HL-60/S4 treated with retinoic acid at 250 ng/mL for 4 days and 3 days (cell line): ENCODE measurements at regions not wholly inside any gene's neighbourhood (a gene's known extent, or its start where the extent isn't known, plus 50 kb on each side); places are given as distances from the start of the nearest gene placed in this dataset.

ENCODE experiments used
- in situ Hi-C: fragments of 300-500 bp; cut with MboI; formaldehyde crosslinking; loops from 2 replicates; pipeline ENCODE4 v1.7.0; 2022; ENCODE audit warnings: low sequenced_read_pairs

GRCh38 chr7:18081617-18082016, 54.0 kb upstream of the PRPS1L1 start:
- in situ Hi-C loops, result no loop called here

- in situ Hi-C loops, result no loop called here
These were observed 54.5 kb upstream of the PRPS1L1 start for GRCh38 chr7:18082169-18082568.

- in situ Hi-C loops, result no loop called here
These were observed 58.7 kb upstream of the PRPS1L1 start for GRCh38 chr7:18086165-18087025.

DNA sequence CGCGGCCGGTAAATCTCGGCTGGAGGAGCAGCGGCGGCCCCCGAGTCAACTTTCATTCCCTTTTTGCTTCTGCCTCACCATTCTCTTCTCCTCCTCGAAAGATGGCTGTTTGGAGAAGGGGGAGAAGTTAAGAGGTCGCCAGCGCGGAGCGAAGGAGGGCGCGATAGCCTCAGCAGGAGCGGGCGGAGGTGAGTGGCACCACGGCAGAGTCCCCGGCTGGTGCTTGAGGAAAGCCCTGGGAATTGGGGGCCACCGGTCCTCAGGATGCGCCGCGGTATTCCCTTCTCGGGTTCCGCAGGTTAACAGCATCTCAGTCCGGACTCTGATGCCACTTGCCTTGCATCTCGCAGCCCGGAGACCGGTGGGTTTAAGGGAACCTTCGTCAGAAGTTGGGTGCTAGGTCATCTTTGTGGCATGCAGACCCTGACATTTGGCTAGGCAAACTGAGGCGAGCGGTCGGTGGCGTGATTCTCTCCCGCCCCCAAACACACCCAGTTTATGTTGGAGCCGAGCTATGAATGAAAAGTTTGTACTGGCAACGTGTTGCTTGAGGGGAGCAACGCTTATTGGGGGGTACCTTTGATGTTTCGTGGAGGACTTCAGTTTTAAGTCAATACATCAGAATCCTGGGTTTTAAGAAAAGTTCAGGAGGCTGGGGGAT, 59.5 kb upstream of the PRPS1L1 start:
- in situ Hi-C loops, result no loop called here

DNA sequence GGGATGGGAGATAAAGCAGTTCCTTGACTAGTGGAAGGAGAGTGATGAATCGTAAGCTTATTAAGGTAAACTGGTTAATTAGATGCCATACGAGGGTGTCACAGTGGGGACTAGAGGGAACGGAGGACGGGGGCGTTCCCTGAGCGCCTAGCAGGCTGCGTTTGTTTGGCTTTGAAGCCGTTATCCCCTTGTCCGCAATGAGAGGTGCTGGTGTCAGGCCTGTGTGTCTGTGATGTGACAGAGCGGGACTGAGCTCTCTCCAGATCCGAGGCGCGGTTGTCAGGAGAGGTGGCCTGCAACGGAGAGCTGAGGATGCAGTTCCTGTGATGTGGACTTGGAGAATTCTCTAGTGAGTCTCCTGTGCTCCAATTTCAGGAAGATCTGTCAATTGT, 60.0 kb upstream of the PRPS1L1 start:
- in situ Hi-C loops, result no loop called here

DNA sequence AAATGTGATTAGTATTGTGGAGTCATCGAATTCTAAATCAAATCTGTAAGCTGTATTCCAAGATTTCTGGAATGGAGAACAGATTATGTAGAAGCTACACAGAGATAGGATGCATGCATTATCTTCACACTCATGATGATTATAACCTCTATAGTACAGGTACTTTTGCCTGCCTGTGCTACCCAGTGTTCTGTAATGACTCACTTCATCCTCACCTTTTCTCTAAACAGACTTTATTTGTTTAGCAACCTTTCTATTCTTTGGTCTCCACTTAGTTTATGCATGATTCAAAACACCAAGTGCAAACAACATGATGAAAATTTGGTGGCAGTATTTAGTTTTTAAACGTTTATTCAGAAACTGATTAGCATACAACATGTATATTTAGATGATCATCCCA, 68.4 kb upstream of the PRPS1L1 start:
- in situ Hi-C loops, result no loop called here

GRCh38 chr7:18102576-18102975, 74.9 kb upstream of the PRPS1L1 start:
- in situ Hi-C loops, result no loop called here

DNA sequence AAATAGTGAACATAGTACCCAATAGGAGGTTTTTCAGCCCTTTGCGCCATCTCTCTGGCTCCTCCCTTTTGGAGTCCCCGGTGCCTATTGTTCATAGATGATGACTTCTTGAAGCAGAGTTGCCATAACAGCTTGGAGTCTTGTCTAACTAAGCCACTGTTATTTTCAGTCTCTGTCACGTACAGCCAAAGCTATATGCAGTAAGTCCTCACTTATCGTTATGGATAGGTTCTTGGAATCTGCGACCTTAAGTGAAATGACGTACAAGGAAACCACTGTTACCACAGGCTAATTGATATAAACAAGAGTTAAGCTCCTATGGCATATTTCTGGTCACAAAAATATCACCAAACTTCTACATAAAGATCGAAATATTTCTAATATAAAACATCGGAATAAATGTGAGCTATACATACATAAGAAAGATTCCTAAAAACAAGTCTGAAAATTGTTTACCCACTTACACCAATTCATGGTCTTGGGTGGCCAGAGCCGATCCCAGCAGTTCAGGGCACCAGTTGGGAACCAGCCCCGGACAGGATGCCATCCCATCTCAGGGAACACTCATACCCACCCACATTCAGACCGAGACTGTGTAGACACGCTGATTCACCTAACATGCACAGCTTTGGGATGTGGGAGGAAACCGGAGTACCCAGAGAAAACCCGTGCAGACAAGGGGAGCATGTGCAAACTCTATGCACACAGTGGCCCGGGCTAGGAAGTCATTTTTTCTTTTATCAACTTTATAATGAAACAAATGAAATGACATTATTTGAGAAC, 76.0 kb upstream of the PRPS1L1 start:
- in situ Hi-C loops, result no loop called here

- in situ Hi-C loops, result no loop called here
These were observed 82.1 kb upstream of the PRPS1L1 start for GRCh38 chr7:18109762-18110161.

- in situ Hi-C loops, result no loop called here
These were observed 89.0 kb upstream of the PRPS1L1 start for GRCh38 chr7:18116661-18117060.

GRCh38 chr7:18117482-18117881, 89.8 kb upstream of the PRPS1L1 start:
- in situ Hi-C loops, result no loop called here

DNA sequence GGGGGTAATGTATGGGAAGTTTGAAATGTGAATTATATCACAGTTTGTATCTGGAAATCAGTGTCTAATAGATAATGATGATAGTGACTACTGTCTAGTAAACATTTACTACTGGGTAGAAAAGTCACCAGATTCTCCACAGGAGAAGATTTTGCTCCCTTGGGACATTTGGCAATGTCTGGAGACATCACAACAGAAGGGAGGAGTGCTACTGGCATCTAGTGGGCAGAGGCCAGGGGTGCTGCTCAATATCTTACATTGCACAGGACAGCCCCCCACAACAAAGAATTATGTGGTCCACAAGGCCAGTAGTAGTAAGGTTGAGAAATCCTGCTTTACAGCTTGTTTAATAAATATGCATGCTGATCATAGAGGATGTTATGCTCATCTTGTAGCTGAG, 92.3 kb upstream of the PRPS1L1 start:
- in situ Hi-C loops, result no loop called here

DNA sequence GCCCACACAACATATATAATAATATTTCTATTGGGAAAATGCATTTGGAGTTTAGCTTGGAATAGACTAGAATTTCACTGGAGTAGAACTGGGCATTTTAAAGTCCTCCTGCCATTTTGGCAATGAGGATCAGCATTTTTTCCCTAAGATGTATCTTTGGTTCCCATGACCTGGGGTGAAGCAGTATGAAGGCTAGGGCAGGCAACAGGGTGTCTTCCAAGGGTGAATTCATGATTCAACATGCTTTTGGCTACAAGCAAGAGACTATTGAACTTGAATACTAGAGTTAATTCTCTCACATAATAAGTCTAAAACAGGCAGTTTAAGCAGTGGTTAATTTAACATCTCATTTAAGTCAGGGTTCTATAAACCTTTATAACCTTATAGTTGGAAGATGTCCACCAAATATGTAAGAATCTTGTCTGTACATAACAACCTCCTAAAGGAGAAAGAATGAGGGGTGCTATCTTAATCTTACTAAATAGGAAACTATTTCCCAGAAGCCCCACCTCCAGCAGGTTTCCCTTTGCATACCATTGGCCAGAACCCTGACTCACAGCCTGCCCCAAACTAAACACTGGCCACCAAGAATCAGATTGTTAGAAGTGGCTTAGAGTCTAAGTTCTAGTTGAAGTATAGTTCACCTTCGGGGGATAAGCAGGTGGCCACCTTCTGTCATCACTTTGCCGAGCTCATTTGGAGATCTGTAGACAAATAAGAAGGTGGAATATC, 96.0 kb upstream of the PRPS1L1 start:
- in situ Hi-C loops, result no loop called here

GRCh38 chr7:18125476-18125875, 97.8 kb upstream of the PRPS1L1 start:
- in situ Hi-C loops, result no loop called here

DNA sequence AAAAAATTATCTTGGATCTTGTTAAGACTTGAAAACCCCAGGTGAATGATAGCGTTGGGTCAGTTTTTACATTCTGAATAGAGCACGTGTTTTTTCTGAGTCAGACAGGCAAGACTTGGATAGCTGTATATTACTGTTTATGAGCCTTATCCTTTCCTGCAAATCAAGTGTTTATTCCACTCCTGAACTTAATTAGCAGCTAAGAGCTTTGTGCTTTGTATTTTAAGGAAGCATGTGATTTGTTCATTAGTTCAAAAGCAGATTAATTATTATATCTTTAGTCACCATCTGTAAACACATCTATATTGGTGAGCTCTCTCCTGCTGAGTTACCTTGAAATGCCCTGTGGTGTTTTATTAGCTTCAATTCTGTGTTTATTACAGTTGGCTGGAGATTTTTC, 98.6 kb upstream of the PRPS1L1 start:
- in situ Hi-C loops, result no loop called here

- in situ Hi-C loops, result no loop called here
These were observed 101.2 kb upstream of the PRPS1L1 start for GRCh38 chr7:18128846-18129245.

- in situ Hi-C loops, result no loop called here
These were observed 105.2 kb upstream of the PRPS1L1 start for GRCh38 chr7:18132811-18133210.

- in situ Hi-C loops, result no loop called here
These were observed 106.3 kb upstream of the PRPS1L1 start for GRCh38 chr7:18133921-18134320.

GRCh38 chr7:18140943-18141342, 113.3 kb upstream of the PRPS1L1 start:
- in situ Hi-C loops, result no loop called here

DNA sequence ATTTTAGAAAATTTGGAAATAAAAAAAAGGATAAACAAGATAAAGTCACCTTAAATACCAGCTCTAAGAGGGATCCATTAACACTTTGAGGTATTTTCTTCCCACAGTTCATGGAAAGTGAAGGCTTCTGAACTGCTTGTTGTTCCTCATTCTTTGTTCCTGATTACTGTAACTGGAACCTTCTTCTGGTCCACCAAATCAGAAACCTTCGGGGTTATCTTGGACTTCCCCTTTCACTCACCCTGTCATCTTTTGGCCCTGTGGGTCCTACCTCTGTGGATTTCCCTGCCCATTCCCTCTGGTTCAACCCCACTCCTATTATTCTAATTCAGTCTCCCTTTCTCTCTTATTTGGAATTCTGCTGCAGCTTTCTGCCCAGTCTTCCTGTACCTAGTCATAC, 116.5 kb upstream of the PRPS1L1 start:
- in situ Hi-C loops, result no loop called here

DNA sequence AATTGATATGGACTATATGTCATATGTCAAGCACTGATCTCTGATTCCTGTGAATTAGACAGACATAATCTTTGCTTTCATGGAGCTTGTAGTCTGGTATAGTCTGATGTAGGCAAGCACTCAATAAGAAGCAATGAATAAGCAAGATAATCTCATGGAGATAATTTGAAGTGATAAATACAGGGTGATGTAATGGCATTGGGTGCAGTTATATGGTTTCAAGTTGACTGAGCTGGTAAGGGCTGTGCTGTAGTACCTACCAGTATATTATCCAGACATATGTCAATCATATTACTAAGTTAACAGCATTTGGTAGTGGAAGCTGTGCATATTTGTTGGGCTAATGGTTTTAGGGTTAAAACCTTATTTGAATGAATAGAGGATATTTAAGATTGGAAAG, 117.5 kb upstream of the PRPS1L1 start:
- in situ Hi-C loops, result no loop called here
